ENCODE measurements at regions not wholly inside any gene's neighbourhood (a gene's known extent, or its start where the extent isn't known, plus 50 kb on each side); places are given as distances from the start of the nearest gene placed in this dataset.

DNA sequence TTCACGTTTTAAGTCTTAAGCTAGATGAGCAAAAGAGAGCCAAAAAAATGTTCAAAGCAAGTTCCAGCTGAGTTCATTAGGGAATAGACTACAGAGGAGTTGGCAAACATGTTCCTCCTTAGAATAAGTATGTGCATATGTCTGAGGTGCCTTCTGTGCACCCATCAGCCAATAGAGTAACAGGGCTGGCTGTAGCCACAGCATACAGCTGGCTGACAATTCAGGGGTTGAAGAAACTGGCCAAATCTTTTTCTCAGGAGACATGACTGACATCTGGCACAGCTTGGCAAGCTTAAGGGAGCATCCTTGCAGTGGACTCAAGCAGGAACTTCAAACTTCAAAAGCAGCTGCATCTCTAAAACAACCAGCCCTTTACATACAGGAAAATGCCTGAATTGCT, 414.8 kb upstream of the PCDH20 start:
- no peak for TF ChIP-seq GATA2 (IDR thresholded peaks at IDR 0.05; ENCODE audit: low read depth, low read length)
- no peak for TF ChIP-seq GATA3 (IDR thresholded peaks at IDR 0.05; ENCODE audit: low read depth, low read length)

DNA sequence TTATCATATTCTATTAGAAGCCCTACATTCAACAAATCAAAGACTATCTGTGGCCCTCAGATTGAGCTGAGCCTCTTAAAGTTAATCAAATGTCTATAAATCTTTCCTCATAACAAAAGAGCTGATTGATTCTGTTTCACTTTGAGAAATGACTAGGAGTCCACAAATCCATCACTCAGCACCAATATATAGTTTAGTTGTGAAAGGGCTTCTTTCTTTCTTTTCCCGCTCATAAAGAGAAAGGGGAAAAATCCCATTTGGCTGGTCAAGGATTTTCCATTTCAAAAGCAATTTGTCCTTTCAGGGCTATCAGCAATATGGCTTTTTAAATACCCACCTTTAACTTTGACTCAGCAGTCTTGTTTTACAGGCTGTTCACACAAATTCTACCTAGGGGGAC, 408.5 kb upstream of the PCDH20 start:
- TF ChIP-seq GATA3 (IDR thresholded peaks at IDR 0.05; ENCODE audit: low read depth, low read length) (no peak), GATA2 (IDR thresholded peaks at IDR 0.05; ENCODE audit: low read depth, low read length) (no peak)

DNA sequence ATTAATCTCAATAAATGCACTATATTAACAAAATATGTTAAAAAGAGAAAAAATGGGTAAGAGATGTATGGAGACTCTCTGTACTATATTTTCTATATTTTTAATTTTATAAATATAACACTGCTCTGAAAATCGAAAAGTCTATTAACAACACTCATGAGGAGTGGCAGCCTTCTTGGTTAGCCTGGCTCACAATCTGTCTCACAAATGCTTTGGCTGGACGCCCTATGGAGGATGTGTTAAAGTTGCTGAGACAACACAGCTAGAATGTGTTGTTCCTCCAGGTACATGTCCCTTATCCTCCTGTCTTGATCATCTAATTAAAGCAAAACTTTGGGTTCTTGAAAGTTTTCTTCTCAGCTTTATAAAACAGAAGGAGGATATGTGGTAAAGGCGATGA, 396.6 kb upstream of the PCDH20 start:
- TF ChIP-seq GATA3 (IDR thresholded peaks at IDR 0.05; ENCODE audit: low read depth, low read length) (no peak), GATA2 (IDR thresholded peaks at IDR 0.05; ENCODE audit: low read depth, low read length) (no peak)

DNA sequence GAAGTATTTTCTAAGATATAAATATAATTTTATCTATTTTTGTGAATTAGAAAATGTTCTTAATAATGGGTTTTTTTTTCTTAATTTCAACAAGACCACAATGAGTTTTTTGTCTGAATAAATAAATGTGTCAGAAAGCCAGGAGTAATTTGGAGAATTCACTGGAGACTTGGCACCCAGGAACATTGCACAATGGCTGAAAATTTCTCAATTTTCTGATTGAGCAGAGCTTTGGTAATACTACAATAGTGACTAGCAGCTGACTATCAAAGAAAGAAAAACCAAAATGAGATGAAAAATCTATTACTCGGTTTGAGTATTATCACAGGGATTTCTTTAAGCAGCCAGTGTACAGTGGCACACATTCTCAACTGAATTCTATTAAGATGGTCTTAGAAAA, 394.4 kb upstream of the PCDH20 start:
- no peak for TF ChIP-seq GATA3 (IDR thresholded peaks at IDR 0.05; ENCODE audit: low read depth, low read length)
- no peak for TF ChIP-seq GATA2 (IDR thresholded peaks at IDR 0.05; ENCODE audit: low read depth, low read length)

DNA sequence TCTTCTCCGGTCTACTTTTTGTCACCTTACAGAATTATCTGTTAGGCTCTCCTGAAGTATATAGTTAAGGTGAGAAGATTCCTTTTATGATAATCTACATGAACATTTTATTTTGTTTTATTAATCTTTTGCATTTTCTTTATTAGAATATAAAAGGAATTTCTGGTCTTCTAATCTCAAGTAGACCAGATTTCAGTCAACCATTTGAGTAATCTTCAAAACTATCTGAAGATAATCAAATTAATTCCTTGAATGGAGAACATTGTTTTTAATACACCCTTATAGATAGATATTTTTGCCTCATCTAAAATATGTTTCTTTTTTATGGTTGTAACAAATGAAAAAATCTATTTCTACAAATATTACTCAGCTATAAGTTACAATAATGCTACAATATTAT, 381.7 kb upstream of the PCDH20 start:
- no peak for TF ChIP-seq GATA3 (IDR thresholded peaks at IDR 0.05; ENCODE audit: low read depth, low read length)

DNA sequence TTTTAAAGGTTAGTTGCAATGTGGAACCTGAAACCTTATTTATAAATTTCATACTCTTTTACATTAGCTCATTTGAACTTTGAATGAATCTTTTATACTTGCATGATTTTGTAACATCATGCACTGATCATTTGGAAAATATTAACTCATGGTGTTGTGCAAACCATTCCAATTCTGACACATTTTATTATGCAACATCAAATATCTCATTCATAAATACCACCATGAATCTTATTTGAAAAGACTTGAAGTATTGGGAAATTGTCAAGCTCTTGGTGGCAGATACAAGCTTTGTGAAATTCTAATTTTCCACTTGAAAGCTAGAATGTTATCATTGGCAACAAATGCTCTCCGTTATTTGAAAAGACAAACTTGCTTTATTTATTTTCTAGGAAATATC, 379.9 kb upstream of the PCDH20 start:
- no peak for TF ChIP-seq GATA2 (IDR thresholded peaks at IDR 0.05; ENCODE audit: low read depth, low read length)
- TF ChIP-seq GATA3 (IDR thresholded peaks at IDR 0.05; ENCODE audit: low read depth, low read length), result no peak

DNA sequence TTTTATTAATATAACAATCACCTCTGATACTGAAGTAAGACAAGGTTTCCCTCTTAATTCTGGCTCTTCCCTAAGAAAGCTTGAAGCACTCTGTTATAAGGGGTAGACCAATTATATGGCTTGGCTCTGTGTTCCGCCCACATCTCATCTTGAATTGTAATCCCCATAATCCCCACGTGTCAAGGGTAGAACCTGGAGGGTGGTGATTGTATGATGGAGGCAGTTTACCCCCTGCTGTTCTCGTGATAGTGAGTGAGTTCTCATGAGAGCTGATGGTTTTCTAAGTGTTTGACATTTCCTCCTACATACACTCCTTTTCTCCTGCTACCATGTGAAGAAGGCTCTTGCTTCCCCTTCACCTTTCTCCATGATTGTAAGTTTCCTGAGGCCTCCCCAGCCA, 363.8 kb upstream of the PCDH20 start:
- TF ChIP-seq GATA3 (IDR thresholded peaks at IDR 0.05; ENCODE audit: low read depth, low read length) (no peak), GATA2 (IDR thresholded peaks at IDR 0.05; ENCODE audit: low read depth, low read length) (no peak)

DNA sequence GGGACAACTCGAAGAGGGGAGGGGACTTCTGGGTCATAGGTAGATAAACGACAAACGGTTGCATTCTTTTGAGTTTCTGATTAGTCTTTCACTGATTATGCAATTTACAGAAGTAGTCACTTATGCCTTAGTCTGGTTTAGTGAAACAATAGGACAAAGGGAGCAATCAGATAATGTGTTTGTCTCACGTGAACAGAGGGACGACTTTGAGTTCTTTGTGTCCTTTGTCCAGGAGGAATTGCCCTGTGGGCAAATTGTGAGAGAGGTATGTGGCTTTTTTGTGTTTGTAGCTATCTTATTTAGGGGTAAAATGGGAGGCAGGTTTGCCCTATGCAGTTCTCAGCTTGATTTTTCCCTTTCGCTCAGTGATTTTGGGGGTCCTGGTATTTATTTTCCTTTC, 362.9 kb upstream of the PCDH20 start:
- TF ChIP-seq GATA3 (IDR thresholded peaks at IDR 0.05; ENCODE audit: low read depth, low read length), result no peak
- no peak for TF ChIP-seq GATA2 (IDR thresholded peaks at IDR 0.05; ENCODE audit: low read depth, low read length)

DNA sequence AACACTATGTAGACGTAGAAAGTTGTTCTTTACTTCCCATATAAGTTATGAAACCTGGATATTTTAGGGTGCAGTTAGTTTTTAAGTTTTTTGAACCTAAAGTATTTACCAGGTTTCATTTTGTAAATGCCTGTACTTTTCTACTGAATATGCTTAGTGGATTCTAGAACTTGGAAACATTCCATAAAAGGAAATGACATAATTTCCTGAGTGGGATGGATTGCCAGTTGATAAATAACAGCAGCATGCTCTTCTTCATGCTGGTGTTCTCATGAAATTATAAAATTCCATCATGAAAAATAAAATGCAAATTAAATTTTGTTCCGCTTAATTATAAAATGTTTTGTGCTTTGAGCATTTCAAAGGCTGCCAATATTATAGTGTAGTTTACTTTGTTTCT, 362.2 kb upstream of the PCDH20 start:
- no peak for TF ChIP-seq GATA2 (IDR thresholded peaks at IDR 0.05; ENCODE audit: low read depth, low read length)
- TF ChIP-seq GATA3 (IDR thresholded peaks at IDR 0.05; ENCODE audit: low read depth, low read length), result no peak

DNA sequence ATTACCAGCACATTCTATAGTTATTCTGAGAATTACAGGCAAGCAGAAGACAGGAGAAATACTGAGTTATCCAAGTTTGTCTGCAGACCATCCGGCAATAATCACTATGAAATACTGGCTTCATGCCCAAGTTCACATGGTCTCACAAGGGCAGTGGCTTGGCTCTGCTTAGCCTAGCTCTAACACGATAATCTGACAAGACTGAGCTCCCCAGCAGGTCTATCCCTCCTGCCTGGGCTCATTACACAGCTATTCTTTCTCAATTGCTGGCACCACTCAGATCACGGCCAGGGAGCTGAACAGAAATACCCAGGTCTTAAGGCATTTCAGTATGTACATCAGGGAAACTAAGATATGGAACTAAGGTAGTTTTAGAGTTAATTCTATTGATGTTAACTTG, 361.6 kb upstream of the PCDH20 start:
- no peak for TF ChIP-seq GATA2 (IDR thresholded peaks at IDR 0.05; ENCODE audit: low read depth, low read length)
- no peak for TF ChIP-seq GATA3 (IDR thresholded peaks at IDR 0.05; ENCODE audit: low read depth, low read length)

DNA sequence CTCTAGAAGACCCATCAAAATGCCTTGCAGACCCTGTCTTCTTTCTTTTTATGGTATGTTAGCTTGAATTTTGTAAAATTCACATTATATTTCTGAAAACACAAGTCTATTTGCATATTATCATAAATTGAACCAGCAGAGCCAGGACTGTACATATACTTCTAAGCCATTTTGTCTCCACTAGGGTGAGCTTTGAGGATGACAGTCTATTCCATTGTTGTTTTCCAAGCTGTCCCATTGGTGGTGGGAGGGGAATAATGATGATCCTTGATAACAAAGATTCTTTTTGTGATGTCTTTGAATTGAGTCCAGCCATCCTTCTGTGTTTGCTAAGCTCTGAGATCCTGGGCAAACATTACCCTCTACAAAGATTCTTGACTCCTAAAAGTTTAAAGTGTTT, 359.3 kb upstream of the PCDH20 start:
- no peak for TF ChIP-seq GATA3 (IDR thresholded peaks at IDR 0.05; ENCODE audit: low read depth, low read length)
- TF ChIP-seq GATA2 (IDR thresholded peaks at IDR 0.05; ENCODE audit: low read depth, low read length), result no peak

DNA sequence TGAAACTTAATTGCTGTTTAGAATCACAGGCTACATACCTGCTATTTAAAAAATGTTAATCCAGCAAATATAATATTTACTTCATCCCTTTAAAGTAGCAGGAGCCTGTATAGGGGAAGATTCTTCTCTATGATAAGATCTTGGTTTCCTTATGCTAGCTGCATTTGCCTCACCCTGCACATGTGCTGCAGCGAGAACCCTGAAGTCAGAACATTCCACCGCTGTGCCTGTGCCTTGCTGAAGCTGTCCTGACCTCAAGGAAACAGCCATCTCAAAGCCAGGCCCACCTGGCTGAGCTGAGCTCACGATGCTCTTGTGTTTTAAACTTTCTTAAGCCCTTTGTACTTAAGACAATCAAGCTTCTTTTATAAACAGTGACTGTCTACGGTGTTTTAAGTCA, 355.0 kb upstream of the PCDH20 start:
- TF ChIP-seq GATA2 (IDR thresholded peaks at IDR 0.05; ENCODE audit: low read depth, low read length) (no peak), GATA3 (IDR thresholded peaks at IDR 0.05; ENCODE audit: low read depth, low read length) (no peak)

DNA sequence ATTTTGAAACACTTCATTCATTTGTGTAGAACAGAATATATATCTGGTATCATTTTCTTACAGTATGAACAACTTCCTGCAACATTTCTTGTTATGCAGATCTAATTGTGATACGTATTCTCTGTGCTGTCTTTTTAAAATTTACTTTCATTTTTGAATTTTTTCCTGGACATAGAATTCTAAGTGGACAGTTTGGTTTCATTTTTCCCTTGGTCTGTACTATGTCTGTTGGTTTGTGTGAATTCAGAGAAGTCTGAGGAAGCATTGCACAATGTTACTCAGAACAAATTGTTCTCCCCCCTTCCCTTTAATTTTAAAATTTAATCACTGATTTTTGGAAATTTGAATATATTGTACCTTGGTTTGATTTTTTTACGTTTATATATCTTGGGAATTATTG, 352.5 kb upstream of the PCDH20 start:
- TF ChIP-seq GATA2 (IDR thresholded peaks at IDR 0.05; ENCODE audit: low read depth, low read length), result no peak
- TF ChIP-seq GATA3 (IDR thresholded peaks at IDR 0.05; ENCODE audit: low read depth, low read length), result no peak

DNA sequence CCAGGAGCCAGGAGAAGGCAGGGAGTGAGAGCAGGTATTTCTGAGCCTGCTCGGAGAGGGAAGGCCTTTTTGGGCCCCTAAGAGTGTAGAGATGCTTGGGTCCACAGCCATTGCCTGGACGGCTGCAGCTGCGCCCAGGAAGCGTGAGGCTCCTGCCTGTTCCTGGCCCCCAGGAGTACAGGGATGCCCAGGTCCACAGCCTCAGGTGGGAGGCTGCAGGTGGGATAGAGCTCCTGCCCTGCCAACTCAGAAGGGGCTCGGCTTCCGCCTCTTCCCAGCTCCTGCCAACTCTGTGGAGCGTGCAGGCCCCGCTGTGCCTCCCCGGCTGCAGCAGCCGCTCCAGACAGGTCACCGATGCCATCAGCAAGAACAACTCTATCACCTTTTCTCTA, 351.0 kb upstream of the PCDH20 start:
- TF ChIP-seq GATA3 (IDR thresholded peaks at IDR 0.05; ENCODE audit: low read depth, low read length) (no peak), GATA2 (IDR thresholded peaks at IDR 0.05; ENCODE audit: low read depth, low read length) (no peak)

DNA sequence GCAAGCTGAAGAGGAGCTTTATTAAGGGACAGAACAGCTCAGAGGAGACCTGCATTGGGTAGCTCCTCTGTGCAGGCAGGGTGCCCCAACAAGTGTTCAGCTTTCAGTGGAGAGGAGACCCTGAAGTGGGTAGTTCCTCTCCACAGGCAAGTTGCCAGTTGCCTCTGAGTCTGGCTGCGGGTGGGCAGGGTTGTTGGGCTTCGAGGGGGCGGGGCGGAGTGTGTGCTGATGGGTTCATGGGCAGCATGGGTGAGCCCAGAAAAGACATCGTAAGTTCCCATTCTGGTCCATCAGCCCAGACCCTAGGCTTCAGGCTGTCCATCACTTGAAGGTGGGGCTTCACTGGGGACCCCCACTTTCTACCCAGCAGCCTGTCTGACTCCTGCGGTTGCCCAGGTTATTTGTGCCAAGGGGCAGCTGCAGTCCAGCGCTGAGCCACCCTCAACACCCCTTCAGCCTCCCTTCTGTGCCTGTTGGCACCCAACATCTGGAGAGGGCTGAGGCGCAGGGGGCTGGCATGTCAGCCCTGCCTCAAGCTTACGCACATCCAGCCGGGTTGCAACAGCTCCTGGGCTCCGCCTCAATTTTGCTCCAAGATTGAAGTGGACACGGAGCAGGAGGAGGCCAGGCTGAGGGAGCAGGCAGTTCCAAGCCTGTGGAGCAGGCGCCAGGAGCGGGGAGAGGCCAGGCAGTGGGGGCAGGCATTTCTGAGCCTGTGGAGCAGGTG, 350.5 kb upstream of the PCDH20 start:
- TF ChIP-seq GATA3 (IDR thresholded peaks at IDR 0.05; ENCODE audit: low read depth, low read length) (no peak), GATA2 (IDR thresholded peaks at IDR 0.05; ENCODE audit: low read depth, low read length) (no peak)

DNA sequence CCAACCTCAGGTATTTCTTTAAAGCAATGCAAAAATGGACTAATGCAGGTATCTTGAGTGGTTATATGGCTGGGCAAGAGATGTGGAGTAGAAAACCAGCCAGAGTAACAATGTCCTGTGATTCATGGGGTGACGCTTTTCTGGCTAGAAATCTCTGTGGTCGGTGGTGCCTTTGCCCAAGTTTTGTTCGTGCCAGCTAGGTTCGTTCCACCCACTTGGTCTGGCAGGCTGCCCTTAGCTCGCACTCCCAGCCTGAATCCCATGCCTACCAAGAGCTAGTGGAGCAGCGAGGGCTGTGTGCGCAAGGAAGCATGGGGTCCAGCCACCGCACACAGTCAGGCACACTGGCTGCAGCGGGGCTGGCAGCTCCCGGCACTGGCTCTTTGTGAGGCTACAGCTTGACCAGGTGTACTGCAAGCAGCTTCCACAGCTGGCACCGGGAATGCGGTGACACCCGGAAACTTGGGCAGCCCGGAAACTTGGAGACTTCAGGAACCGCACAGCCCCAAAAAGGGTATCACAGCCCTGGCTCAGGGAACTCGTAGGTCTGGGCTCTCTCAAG, 349.6 kb upstream of the PCDH20 start:
- TF ChIP-seq GATA2 (IDR thresholded peaks at IDR 0.05; ENCODE audit: low read depth, low read length), result no peak
- no peak for TF ChIP-seq GATA3 (IDR thresholded peaks at IDR 0.05; ENCODE audit: low read depth, low read length)
